ENCODE measurements at regions not wholly inside any gene's neighbourhood (a gene's known extent, or its start where the extent isn't known, plus 50 kb on each side); places are given as distances from the start of the nearest gene placed in this dataset.

DNA sequence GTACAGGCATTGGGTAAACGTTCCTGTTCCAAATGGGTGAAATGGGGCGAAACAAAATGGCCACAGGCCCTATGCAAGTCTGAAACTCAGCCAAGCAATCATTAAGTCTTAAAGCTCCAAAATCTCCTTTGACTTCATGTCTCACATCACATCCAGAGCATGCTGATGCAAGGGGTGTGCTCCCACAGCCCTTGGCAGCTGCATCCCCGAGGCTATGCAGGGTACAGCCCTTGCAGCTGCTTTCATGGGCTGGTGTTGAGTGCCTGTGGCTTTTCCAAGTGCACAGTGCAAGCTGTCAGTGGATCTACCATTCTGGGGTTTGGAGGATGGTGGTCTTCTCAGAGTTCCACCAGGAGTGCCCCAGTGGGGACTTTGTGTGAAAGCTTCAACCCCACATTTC lies 270.0 kb upstream of the CDYL start:
- ChIA-PET POLR2A (no interaction called here), CTCF (no interaction called here)
- Histone ChIP-seq H4K20me1 (replicated peaks; ENCODE audit: control insufficient read depth, extremely low read depth, insufficient read depth, low read length) (no peaks in the 10 kb centered on the region), H2AFZ (ENCODE audit: low read depth, low read length) (no peak overlapping the region), H3K9me1 (replicated peaks; ENCODE audit: control insufficient read depth, extremely low read depth, insufficient read depth, low read length) (no peaks in the 10 kb centered on the region), H3K4me2 (ENCODE audit: insufficient read depth, low read length) (no peak overlapping the region), H3K4me3 (replicated peaks in 1 of 3; ENCODE audit: insufficient read depth in 1 of 3, low read depth in 1 of 3, low read length in 3 of 3) (no peak overlapping the region), H3K9ac (replicated peaks; ENCODE audit: extremely low read depth, insufficient read depth, low read length) (no peak overlapping the region), H3K9me3 (replicated peaks; ENCODE audit: control insufficient read depth, insufficient read depth, low read length) (no peaks in the 10 kb centered on the region), H3K27me3 (ENCODE audit: control insufficient read depth in 2 of 2, insufficient read depth in 2 of 2, low read length in 2 of 2) (peaks cover 6 to 7% of the 10 kb centered on the region in 2 experiments), H3K79me2 (ENCODE audit: control insufficient read depth, insufficient read depth, low read length) (no peaks in the 10 kb centered on the region), H3K27ac (ENCODE audit: insufficient read depth, low read depth, low read length) (no peak overlapping the region), H3K36me3 (ENCODE audit: control insufficient read depth in 2 of 2, extremely low read depth in 1 of 2, insufficient read depth in 2 of 2, low read length in 2 of 2) (no peaks in the 10 kb centered on the region), H3K4me1 (ENCODE audit: control insufficient read depth, extremely low read depth, insufficient read depth, low read length) (no peaks in the 10 kb centered on the region)
- dilution Hi-C loops (cut with MboI; ENCODE audit: extremely low pct_ligation_motif_present, low sequenced_read_pairs) (no loop called here), intact Hi-C loops (cut with micrococcal nuclease) (loop anchor here (5.0 kb wide), 1 partner anchor 119 kb away; no protein-coding TSS in a partner anchor)
- BruUV-seq (replicated peaks) = no TSS peak
- FAIRE-seq (no peak), DNase-seq (ENCODE audit: low read depth, low spot score) (no peak)
- TF ChIP-seq GATA2 (IDR thresholded peaks at IDR 0.05; ENCODE audit: insufficient read depth, insufficient read length, low read depth, low read length) = no peak
- no peak for TF ChIP-seq JUN (IDR thresholded peaks at IDR 0.05; ENCODE audit: borderline replicate concordance, insufficient read depth, insufficient read length, low read depth)
- TF ChIP-seq MAX (IDR thresholded peaks at IDR 0.05; ENCODE audit: insufficient read depth, insufficient read length) = no peak
- TF ChIP-seq MYC (IDR thresholded peaks at IDR 0.05; ENCODE audit: low read depth, low read length) = no peak
- no peak for TF ChIP-seq CTCF (IDR thresholded peaks at IDR 0.05; ENCODE audit: extremely low read depth in 1 of 2, insufficient read depth in 1 of 2, low read depth in 1 of 2, low read length in 2 of 2)
- TF ChIP-seq FOS (IDR thresholded peaks at IDR 0.05; ENCODE audit: borderline replicate concordance, insufficient read depth, low read length) = no peak

DNA sequence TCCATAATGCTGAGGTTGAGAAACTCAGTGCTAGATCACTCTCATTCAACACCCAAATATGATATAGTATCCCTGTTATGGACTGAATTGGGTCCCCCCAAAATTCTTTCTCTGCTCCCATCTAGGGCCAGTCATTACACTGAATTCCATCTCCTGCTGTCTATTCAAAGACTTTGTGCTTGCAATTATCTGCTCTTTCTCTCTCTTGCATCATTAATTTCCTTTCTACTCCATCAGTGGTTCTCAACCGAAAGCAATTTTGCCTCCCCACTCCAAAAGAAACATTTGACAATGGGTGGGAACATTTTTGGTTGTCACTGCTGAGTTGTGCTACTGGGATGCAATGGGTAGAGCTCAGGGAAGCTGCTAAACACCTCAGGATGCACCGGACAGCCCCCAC lies 271.5 kb upstream of the CDYL start:
- H3K27me3 ChIP-seq (ENCODE audit: control insufficient read depth in 2 of 2, insufficient read depth in 2 of 2, low read length in 2 of 2) = peaks cover 6 to 7% of the 10 kb centered on the region in 2 experiments
- no peaks in the 10 kb centered on the region for H3K9me3 ChIP-seq (replicated peaks; ENCODE audit: control insufficient read depth, insufficient read depth, low read length)
- no peak overlapping the region for H3K27ac ChIP-seq (ENCODE audit: insufficient read depth, low read depth, low read length)
- H3K4me2 ChIP-seq (ENCODE audit: insufficient read depth, low read length) = no peak overlapping the region
- TF ChIP-seq GATA2 (IDR thresholded peaks at IDR 0.05; ENCODE audit: insufficient read depth, insufficient read length, low read depth, low read length) (no peak), MAX (IDR thresholded peaks at IDR 0.05; ENCODE audit: insufficient read depth, insufficient read length) (no peak), CTCF (IDR thresholded peaks at IDR 0.05; ENCODE audit: extremely low read depth in 1 of 2, insufficient read depth in 1 of 2, low read depth in 1 of 2, low read length in 2 of 2) (no peak), JUN (IDR thresholded peaks at IDR 0.05; ENCODE audit: borderline replicate concordance, insufficient read depth, insufficient read length, low read depth) (no peak), EZH2 (IDR thresholded peaks at IDR 0.05; ENCODE audit: borderline replicate concordance, low read depth, low read length, severe bottlenecking) (no peak), POLR2AphosphoS5 (IDR thresholded peaks at IDR 0.05; ENCODE audit: insufficient read depth, low read depth, low read length) (no peak), MYC (IDR thresholded peaks at IDR 0.05; ENCODE audit: low read depth, low read length) (no peak), POLR2A (IDR thresholded peaks at IDR 0.05; ENCODE audit: low read depth, low read length) (no peak), FOS (IDR thresholded peaks at IDR 0.05; ENCODE audit: borderline replicate concordance, insufficient read depth, low read length) (no peak)
- intact Hi-C loops (cut with micrococcal nuclease) = loop anchor here (5.0 kb wide), 1 partner anchor 117 kb away; no protein-coding TSS in a partner anchor
- no peak overlapping the region for H2AFZ ChIP-seq (ENCODE audit: low read depth, low read length)
- DNase-seq (ENCODE audit: low read depth, low spot score) (no peak), FAIRE-seq (no peak)
- dilution Hi-C loops (cut with MboI; ENCODE audit: extremely low pct_ligation_motif_present, low sequenced_read_pairs) = no loop called here
- H3K9me1 ChIP-seq (replicated peaks; ENCODE audit: control insufficient read depth, extremely low read depth, insufficient read depth, low read length) = no peaks in the 10 kb centered on the region
- no peak overlapping the region for H3K4me3 ChIP-seq (replicated peaks in 1 of 3; ENCODE audit: insufficient read depth in 1 of 3, low read depth in 1 of 3, low read length in 3 of 3)
- no peaks in the 10 kb centered on the region for H3K4me1 ChIP-seq (ENCODE audit: control insufficient read depth, extremely low read depth, insufficient read depth, low read length)
- H3K36me3 ChIP-seq (ENCODE audit: control insufficient read depth in 2 of 2, extremely low read depth in 1 of 2, insufficient read depth in 2 of 2, low read length in 2 of 2) = no peaks in the 10 kb centered on the region
- POLR2A ChIA-PET = no interaction called here
- H4K20me1 ChIP-seq (replicated peaks; ENCODE audit: control insufficient read depth, extremely low read depth, insufficient read depth, low read length) = no peaks in the 10 kb centered on the region
- H3K79me2 ChIP-seq (ENCODE audit: control insufficient read depth, insufficient read depth, low read length) = no peaks in the 10 kb centered on the region
- H3K9ac ChIP-seq (replicated peaks; ENCODE audit: extremely low read depth, insufficient read depth, low read length) = no peak overlapping the region
- no TSS peak for BruUV-seq (replicated peaks)
- CTCF ChIA-PET = no interaction called here
